ENCODE measurements at regions not wholly inside any gene's neighbourhood (a gene's known extent, or its start where the extent isn't known, plus 50 kb on each side); places are given as distances from the start of the nearest gene placed in this dataset.
"Not testable (repeated sequence)": the region's sequence is repeated elsewhere in the genome, so short reads cannot be mapped to it uniquely, and the experiment has no call there.

DNA sequence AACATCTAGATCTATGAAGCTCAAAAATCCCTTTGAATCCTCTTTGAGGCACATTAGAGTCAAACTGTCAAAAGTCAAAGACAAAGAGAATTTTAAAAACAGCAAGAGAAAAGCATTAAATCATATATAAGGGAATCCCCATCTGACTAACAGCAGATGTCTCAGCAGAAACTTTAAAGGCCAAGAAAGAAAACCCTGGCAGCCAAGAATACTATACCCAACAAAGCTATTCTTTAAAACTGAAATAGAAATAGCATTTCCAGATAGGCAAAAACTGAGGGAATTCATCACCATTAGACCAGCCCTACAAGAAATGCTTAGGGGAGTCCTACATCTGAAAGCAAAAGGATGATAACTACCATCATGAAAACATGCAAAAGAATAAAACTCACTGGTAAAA is 211.2 kb upstream of the PDZRN3 start:
- DNase-seq: no peak

DNA sequence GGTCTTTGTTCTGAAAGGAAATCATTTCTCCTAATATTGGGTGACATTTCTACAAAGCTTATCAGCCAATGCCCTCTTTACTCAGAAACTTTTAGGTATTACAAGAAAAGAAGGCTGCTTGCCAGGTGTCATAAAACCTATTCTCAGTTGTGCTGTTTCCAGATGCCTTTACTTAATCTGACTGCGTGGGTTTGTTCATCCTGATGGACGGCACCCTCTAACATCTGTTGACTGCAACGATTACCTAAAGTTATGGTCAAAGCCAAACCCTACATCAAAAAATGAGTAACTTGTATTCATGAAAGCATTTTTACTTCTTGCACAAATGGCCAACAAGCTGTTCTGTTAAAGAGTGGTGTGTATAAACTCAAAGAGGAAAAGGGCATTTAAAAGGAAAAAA is 207.7 kb upstream of the PDZRN3 start:
- no peak for DNase-seq

DNA sequence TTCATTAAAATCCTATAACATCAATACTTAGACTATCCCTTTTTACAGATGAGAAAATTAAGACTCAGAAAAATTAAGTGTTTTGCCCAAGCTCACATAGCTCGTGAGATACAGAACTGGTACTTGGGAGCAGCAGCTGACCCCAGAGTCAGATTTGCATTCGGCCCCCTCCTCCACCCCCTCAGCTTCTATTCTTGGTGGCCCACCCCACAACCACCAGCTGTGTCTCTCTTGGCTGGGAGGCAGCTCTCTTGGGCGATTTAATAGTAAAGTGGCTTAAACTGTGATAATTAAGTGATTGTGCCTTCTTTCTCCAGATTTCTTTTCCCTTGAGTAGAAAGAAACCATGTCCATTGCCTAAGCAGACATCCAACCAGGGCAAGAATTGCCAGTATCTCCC is 203.6 kb upstream of the PDZRN3 start:
- no peak for DNase-seq

DNA sequence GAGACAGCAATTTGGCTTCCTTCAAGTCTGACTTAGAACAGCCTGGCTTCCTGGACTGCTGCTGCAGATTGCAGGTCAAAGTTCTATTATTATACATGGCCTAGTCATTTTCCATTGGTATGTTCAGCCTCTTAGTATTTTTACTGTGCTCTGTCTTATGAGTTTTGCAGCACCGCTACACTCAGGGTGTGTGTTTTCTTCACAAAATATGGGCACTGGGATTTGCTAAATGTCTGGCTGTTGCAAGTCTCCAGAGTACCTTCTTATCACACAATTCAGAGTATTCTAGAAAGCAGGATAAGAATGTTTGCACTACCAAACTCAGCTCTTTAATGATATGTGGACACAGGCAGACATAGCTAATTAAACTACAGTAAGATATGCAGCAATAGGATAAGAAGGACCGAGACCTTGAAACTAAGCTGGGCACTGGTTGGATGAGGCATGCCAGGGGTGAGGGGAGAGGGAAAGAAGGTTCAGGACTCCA is 203.0 kb upstream of the PDZRN3 start:
- no peak for DNase-seq

DNA sequence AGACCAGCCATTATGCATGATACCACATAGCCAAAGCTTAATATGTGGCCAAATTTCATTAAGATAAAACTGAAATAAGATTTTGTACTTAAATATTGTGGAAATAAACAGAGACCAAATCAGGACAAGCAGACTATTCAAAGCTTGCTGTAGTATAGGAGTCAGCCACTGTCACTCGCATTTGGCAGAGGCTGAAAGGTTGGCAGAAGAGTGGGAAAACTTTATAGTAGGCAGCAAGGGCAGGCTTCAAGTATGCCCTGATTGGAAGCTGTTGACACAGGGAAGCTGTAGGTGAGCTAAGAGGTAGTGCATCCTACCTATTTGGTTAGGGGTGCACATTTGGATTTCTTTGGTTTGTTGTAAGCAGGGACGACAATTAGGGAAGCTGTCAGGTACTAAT is 202.5 kb upstream of the PDZRN3 start:
- DNase-seq: no peak

DNA sequence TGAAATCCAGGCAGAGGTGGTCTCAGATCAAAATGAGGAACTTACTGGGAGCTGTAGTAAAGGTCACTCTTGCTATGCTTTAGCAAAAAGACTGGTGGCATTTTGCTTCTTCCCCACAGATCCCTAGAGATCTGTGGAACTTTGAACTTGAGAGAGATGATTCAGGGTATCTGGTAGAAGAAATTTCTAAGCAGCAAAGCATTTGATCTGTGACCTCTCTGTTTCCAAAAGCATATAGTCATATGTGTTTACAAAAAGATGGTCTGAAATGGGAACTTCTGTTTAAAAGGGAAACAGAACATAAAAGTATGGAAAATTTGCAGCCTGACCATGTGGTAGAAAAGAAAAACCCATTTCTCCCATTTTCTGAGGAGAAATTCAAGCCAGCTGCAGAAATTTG is 196.2 kb upstream of the PDZRN3 start:
- DNase-seq: not testable (repeated sequence)

DNA sequence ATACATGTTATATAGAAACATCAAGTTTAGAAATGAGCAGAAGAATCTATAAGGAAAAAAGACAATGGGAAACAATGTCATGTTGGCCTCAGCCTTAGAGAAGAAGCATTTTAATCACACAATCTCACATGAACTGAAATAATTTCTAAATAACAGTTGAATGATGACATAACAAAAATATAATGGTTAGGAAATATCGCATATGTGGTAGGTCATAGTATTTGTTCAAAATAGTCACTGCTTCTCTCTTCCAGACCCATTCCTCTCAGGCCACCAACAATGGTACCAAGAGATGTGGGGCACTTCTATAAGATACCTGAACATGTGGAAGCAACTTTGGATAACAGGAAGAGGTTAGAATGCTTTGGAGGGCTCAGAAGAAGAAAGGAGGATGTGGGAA is 195.7 kb upstream of the PDZRN3 start:
- no peak for DNase-seq

DNA sequence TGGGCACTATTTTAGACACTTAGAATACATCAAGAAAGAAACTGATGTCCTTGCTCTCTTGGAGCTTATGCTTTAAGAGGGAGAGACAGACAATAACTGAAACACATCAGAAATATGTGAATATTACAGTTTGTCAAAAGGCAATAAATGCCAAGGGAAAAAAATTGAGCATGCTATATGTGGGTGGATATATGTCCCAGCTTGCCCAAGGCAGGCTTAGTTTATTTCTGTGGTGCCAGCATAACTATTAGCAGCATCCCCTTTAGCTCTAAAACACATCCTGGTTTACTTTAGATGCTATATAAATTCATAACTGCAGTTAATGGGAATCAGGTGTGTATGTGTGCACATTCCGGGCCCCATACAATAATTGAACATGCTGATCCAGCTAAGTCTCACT is 191.2 kb upstream of the PDZRN3 start:
- DNase-seq: no peak

DNA sequence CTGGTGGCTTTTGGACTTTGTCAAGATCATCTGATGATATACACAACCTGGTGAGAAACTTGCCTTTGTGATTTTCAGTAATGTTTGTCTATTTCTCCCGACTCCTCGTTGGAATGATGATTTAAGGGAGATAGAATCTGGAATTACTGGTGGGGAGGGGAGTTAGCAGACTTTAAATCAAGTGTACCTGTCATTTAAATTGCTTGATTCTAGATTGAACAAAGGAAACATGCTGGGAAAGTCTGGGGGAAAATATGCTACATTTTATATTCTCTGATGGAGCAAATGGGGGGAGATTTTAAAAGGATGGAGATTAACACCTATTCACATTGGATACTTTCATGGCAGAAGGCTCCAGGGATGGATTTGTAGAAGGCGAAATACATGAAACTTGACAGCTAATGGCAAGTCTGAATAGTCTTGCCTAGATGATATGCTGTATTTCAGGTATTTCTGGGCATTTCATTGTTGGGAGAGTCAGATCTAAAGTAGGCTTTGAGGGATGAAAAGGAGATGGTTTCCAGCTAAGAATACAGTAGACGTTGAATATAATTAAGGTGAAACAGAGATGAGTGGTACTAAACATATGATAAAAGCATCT is 189.1 kb upstream of the PDZRN3 start:
- DNase-seq: no peak

DNA sequence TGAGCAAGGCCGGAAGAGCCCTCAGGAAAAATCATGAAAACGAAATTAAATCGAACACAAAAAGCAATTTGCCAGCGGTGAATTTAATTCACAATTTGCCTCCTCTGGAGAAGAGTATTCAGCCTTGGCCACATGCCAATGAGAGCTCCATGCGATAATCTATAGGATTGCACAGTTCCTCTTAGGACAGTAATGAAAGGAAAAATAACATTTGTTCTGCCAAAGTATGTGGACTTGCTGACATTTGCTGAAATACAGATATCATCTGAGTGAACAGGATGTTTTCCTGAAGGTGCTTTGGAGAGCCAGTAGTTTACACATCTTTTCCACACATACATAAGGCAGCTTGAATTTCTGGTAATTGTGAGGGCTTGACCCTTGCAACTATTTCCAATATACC is 188.6 kb upstream of the PDZRN3 start:
- DNase-seq: no peak

DNA sequence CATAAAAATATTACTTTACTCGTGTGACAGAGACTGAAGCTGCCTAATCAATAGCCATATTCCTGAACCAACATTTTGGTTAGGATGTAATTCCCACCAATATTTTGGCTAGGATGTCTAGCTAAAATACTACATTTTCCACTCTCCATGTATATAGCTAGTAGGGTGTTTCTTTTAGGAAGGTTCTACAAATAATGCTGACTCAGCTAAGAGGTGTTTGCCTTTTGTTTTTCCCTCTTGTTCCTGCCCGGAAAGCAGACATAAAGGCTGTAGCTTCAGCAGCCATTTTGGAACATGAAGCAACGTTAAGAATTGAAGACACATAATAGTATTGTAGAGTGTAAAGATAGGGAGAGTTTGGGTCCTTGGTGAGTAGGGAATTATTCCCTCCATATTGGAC is 187.3 kb upstream of the PDZRN3 start:
- DNase-seq: no peak

DNA sequence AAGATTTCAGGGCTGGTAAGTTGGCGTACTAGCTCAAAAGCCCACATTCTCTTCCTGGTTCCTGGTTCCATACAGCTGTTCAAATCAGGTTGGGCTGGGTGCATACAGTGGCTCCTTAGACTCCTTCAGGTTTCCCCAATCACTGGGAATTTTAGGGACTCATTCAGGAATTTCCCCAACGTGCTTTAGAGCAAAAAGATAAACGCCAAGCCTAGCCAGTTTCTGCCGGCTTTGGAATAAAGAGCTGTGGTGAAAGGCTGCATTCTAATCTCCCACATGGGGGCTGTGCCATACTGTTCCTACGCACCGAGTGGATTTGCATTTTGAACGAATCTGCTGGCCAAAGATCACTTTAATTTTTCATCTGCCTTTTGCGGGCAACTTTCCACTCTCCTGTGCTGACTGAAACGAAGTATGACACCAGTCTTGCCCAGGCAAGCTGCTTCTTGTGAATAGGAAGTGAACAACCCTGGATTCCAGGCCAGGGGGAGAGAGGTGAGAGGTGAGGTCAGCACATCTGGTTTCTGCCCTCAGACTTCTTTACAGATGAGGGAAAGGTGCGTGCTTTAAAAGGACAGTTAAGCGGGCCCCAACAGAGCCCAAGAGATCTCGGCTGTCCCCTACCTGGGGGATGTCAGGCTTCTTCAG is 184.2 kb upstream of the PDZRN3 start:
- no peak for DNase-seq

DNA sequence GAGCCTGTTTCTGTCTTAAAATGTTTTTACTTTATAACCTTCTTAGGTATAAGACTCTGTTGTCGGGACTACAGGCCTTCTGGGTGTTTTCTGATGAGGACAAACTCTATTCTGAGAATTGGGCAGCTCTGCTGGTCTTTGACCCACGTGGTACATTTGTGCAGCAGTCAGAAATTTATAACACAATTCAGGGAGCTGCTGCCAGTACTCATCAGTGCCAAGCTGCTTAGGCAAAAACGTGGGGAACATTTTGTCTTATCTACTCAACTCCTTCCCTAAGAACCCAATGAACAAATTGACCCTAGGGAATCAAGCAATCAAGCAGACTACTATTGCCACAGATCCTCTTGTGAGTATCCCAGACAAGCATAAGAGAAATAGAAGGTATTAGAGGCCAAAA is 180.7 kb upstream of the PDZRN3 start:
- DNase-seq: no peak

DNA sequence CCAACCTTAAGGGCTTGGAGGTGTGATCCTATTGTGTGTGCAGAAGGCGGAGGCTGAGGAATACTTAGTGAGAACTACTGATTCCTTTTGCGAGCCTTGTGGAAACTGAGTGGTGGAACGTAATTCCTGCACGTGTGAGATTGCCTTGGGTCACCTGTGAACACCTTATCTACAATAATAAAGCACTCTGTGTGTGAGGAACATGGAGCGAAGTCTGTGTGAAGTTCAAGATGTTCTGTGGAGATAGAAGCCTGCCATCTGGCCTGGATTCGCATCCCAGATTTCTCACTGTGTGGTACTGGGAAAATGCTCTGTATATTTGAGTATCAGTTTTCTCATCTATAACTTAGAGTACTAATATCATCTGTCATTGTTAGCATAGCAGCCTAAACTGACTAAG is 179.5 kb upstream of the PDZRN3 start:
- DNase-seq: no peak

DNA sequence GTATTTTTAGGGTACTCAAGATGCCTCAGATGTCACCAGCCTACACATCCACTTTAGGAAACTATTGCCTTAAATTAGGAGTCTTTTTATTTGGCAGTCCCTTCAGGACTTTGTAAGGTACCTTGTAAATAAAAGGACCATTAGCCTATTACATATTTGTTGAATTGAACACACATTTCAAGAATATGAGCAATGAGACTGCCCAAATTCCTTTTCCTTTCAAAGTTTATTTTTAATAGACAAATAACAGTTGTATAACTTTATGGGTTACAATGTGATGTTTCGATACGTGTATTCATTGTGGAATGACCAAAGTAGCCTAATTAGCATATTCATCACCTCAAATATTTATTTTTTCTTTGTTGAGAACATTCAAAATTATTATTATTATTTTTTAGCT is 176.7 kb upstream of the PDZRN3 start:
- no peak for DNase-seq

DNA sequence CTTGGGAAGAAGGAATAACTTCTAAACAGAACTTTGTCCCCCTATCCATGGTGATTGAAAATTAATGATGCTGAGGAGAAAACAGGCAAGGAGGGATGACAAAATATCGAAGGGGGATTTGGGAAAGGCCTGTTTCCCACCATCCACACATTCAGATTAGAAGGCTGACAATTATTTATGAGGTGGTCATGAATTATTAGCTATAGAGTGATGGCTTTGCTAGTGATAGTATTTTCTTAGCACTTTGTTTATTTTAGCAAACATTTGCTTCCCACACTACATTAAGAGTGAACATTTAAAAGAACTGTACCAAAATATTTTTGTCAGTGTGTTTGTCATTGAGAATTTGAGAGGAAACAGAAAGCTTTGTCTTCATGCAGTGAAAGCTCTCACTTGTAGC is 172.6 kb upstream of the PDZRN3 start:
- no peak for DNase-seq

DNA sequence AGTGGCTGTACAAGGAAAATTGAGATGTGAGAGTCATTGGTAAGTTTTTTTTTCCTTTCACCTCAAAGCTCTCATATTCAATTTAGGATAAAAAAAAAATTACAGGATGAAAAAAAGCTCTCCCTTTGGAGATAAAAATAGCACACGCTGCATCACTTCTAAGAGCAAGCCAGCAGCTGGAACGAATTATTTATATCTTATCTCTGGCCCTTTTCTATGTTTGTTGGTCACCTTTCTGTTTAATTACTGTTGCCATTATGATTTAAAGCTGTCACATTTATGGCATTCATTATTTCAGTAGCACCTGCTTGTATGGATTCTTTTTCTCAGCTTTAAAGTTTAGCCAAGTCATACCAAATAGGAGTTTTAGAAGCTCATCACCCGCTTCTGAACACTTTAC is 171.6 kb upstream of the PDZRN3 start:
- DNase-seq: no peak

DNA sequence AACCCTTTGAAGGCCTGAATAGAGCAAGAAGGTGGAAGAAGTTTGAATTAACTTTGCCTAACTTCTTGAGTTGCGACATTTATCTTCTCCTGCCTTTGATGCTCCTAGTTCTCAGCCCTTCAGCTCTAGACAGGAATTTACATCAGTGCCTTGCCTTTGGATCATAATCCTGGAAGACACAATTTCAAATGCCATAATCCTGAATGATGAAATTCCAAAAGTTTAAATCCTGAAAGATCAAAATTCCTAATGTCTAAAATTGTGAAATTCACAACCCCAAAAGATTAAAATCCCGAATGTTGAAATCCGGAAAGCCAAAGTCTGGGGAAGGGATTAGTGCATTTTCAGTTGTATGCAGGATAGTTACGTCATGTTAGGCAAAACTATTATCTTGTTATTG is 166.6 kb upstream of the PDZRN3 start:
- no peak for DNase-seq

DNA sequence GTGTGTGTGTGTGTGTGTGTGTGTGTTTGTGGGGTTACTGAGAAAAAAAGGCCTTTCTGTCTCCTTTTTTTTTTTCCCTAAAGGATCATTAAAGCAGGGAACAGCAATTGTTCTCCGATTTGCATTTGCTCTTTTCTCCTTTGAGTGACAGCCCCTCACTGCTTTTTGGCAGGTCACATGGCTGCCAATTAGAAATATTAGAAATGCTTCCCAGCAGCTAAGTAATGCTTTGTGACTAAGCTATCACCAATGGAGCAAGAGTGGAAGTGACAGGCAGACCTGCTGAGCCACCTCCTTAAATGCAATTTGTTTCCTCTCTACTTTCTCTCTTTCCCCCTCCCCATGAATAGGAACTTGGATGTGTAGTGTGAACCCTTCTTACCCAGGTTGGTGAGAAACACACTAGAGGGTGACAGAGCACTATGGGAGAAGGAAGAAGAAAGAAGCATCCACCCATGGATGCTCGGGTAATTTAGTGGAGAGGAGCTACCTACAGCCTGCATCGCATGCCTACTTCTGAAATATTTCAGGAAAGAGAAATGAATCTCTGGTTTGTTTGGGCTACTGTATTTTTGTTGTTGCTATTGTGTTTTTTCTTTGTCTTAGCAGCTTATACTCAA is 165.2 kb upstream of the PDZRN3 start:
- no peak for DNase-seq

DNA sequence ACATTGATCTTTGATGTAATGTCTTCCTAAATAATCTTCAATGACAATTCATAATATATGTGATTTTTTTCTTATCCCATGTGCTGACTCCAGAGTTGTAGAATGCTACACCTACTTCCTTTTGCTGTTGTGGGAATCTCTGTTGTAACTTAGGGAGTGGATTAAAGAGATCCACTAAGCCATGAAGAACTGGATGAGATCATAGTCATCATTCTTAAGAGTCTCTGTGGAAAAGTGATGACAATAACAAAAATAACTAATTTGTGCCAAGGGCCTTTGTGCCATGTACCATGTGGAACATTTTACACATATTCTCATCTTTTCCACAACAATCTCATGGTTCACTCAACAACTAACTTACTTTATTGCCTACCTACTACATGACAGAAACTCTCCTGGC is 162.9 kb upstream of the PDZRN3 start:
- DNase-seq: no peak

DNA sequence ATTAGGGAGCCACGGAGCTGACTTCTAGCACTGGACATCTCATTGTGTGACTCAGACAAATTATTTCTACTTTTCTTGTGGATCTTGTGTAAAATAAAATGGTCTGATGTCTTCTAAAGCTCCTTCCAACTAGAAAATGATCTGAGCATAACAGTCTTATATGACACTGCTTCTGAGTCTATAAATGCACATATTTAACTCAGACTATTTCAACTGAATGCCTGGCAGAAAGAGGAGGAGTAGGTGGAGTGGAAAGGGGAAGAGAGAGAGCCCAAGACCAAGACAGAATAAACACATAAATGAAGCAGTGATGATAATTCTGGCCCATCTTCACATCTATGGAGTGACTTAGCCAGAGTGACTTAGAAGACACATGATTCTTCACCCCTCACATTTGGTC is 162.3 kb upstream of the PDZRN3 start:
- DNase-seq: no peak

DNA sequence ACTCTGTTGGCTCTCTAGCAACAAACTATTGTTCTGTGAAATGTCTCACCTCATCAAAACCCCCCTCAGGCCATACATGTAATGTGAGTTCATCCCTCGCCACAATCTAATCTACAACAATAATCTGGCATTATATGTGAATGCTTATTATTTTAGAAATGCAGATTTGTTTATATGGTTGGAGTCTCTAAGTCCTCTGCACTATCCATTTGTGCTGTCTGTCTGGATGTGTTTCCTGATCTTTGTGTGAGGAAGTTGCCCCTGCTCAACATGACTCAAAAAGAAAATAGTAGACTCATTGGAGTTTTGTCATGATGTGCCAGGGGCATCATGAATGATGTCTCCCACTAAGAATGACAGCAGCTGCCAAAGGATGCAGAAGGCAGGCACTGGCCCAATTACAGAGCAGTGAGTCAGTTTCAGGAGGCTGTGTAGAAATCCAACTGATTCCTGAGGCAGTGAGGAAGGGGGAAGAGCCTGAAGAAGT is 161.6 kb upstream of the PDZRN3 start:
- no peak for DNase-seq

DNA sequence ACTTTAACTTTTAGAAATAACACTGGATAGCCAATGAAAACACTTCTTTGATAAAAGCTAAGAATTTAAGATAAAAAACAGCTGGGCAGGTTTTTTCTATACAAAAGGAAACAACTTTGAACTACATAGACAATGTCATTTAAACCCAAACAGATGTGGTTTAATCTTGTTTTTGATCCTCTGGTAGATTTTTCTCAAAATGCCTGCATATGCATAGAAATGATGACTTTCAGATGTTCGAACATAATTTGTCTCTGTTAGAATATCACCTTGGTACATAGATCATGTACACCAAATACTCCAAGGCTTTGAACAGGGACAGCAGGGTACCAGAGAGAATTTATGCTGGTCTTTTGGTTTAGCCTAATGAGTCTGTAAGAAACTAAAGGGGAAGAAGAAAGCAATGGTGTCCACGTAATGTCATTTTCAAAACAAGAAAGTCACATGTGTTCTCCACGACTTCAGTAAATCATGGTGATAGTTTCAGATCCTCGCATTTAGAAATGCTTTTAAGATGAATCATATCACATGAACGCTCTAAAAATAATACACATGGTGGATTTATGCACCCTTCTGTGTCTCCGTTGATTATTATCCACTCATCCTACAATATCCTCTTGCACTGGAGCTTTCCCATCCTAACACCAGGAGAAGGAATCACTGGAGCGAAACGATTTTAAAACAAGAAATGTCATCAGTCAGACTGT is 160.1 kb upstream of the PDZRN3 start:
- DNase-seq: no peak

DNA sequence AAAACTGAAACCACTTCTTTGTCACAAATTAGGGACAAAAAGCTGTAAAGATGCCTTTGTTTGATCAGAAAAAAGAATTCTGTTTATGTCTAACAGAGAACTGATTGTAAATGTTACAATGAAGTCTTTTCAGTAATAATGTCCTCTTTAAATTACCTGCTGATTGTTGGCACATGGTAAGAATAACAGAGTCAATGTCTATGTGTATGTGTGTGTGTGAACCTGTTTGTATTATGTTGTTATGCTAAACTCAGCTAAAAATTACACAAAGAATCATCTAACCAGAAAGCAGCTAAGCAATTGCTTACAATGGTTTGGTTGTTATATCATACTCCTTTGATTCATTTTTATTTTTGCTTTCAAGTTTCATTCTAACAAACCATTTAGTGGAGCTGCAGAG is 159.1 kb upstream of the PDZRN3 start:
- no peak for DNase-seq
